AG04450 (cell line): ENCODE measurements at regions not wholly inside any gene's neighbourhood (a gene's known extent, or its start where the extent isn't known, plus 50 kb on each side); places are given as distances from the start of the nearest gene placed in this dataset.

Experiments
- CTCF ChIA-PET: fragments of 300-600, 350-600 bp; formaldehyde crosslinking; extraction: SDS; loops from one replicate; lab custom pipeline; 2022; ENCODE audit warnings: antibody characterized with exemption, inconsistent platforms; lab: Charles Lee
- POLR2A ChIA-PET: fragments of 350-600 bp; formaldehyde crosslinking; extraction: SDS; loops from one replicate; lab custom pipeline; 2021; ENCODE audit warnings: antibody characterized with exemption, inconsistent platforms; lab: Yijun Ruan, JAX
- DNase-seq: peaks from one replicate; pipeline ENCODE4 v3.0.0-alpha.2; 2011; ENCODE audit warnings: low read depth, low spot score
- H3K27ac ChIP-seq: one replicate; pipeline ENCODE4 v1.5.1; 2012; ENCODE audit warnings: low read depth, low read length, control low read depth
- H3K27me3 ChIP-seq: one replicate; pipeline ENCODE4 v1.6.0; 2012; ENCODE audit warnings: low read length; ENCODE audit not compliant: control insufficient read depth, insufficient read depth
- H3K4me3 ChIP-seq: 2 replicates; pipeline ENCODE4 v1.5.1; 2011; ENCODE audit warnings: mild to moderate bottlenecking, low read depth, low read length, control low read depth
- H3K9me3 ChIP-seq: 2 replicates; pipeline ENCODE4 v1.5.1; 2012; ENCODE audit warnings: low read length; ENCODE audit not compliant: control insufficient read depth, insufficient read depth
- CTCF ChIP-seq: IDR thresholded peaks from 2 replicates; pipeline ENCODE4 v1.5.1; 2011; ENCODE audit warnings: low read depth, low read length, control low read depth, inconsistent platforms

- H3K4me3 ChIP-seq, result no peak overlapping the region
- H3K27ac ChIP-seq, result no peak overlapping the region
- POLR2A ChIA-PET, result no interaction called here
- H3K9me3 ChIP-seq, result peaks cover 3% of the 10 kb centered on the region; the same call in 1 of the 2 replicates
- H3K27me3 ChIP-seq, result no peaks in the 10 kb centered on the region
- CTCF ChIA-PET, result no interaction called here
- TF ChIP-seq CTCF, result no peak
- DNase-seq, result no peak
Measured at GRCh38 chr9:29129763-29130162, 1556.5 kb upstream of the C9orf72 start.

- no peak overlapping the region for H3K4me3 ChIP-seq
- H3K27ac ChIP-seq, result no peak overlapping the region
- POLR2A ChIA-PET, result no interaction called here
- CTCF ChIA-PET, result no interaction called here
- DNase-seq, result no peak
- H3K27me3 ChIP-seq, result no peaks in the 10 kb centered on the region
- peaks cover 4% of the 10 kb centered on the region; the same call in 1 of the 2 replicates for H3K9me3 ChIP-seq
- TF ChIP-seq CTCF, result no peak
Measured at GRCh38 chr9:29144476-29144875, 1571.2 kb upstream of the C9orf72 start.

- H3K9me3 ChIP-seq, result peaks cover 12% of the 10 kb centered on the region
- ChIA-PET POLR2A (no interaction called here), CTCF (no interaction called here)
- DNase-seq, result no peak
- no peak overlapping the region for H3K27ac ChIP-seq
- no peak overlapping the region for H3K4me3 ChIP-seq
- no peak for TF ChIP-seq CTCF
- no peaks in the 10 kb centered on the region for H3K27me3 ChIP-seq
Measured at GRCh38 chr9:29150606-29151005, 1577.3 kb upstream of the C9orf72 start.

- no peak for DNase-seq
- Histone ChIP-seq H3K27me3 (no peaks in the 10 kb centered on the region), H3K4me3 (no peak overlapping the region), H3K27ac (no peak overlapping the region), H3K9me3 (peaks cover 8% of the 10 kb centered on the region)
- POLR2A ChIA-PET, result no interaction called here
- CTCF ChIA-PET, result no interaction called here
- no peak for TF ChIP-seq CTCF
Measured at GRCh38 chr9:29160763-29161353, 1587.6 kb upstream of the C9orf72 start.

- TF ChIP-seq CTCF, result no peak
- POLR2A ChIA-PET, result no interaction called here
- CTCF ChIA-PET, result no interaction called here
- H3K27ac ChIP-seq, result no peak overlapping the region
- DNase-seq, result no peak
- H3K9me3 ChIP-seq, result 0 out of 2 replicates have a peak, but pooled peaks cover 3% of the 10 kb centered on the region
- H3K4me3 ChIP-seq, result no peak overlapping the region
- H3K27me3 ChIP-seq, result no peaks in the 10 kb centered on the region
Measured at GRCh38 chr9:29174136-29174535, 1600.9 kb upstream of the C9orf72 start.
